Peyer's patch (tissue), 4 donors: ENCODE measurements at regions not wholly inside any gene's neighbourhood (a gene's known extent, or its start where the extent isn't known, plus 50 kb on each side); places are given as distances from the start of the nearest gene placed in this dataset.

Experiments used
- DNase-seq, 3 donors: peaks; one replicate each; pipeline ENCODE4 v3.0.0-alpha.2; 2017 to 2019
- H3K27ac ChIP-seq, 4 donors: fragments of 200-600 bp; sonication (generic); one replicate each; pipeline ENCODE4 v1.5.1; 2016 to 2019
- H3K27me3 ChIP-seq, 2 donors: fragments of 200-600 bp; sonication (generic); one replicate each; pipeline ENCODE4 v1.5.1; 2019
- H3K36me3 ChIP-seq, 3 donors: fragments of 200-600 bp; sonication (generic); one replicate each; pipeline ENCODE4 v1.5.1; 2016 to 2019
- H3K4me1 ChIP-seq, 4 donors: fragments of 200-600 bp; sonication (generic); one replicate each; pipeline ENCODE4 v1.5.1; 2016 to 2019
- H3K4me3 ChIP-seq, 4 donors: fragments of 200-600 bp; sonication (generic); 1 replicate in 3 of 4; 2 replicates in 1 of 4; pipeline ENCODE4 v1.5.1; 2016 to 2019; ENCODE audit warnings: mild to moderate bottlenecking in 1 of 4
- H3K9me3 ChIP-seq, 4 donors: fragments of 200-600 bp; sonication (generic); one replicate each; pipeline ENCODE4 v1.5.1; 2016 to 2019; ENCODE audit warnings: mild to moderate bottlenecking in 1 of 4
- CTCF ChIP-seq, 6 experiments: fragments of 450-650 bp in 4 of 6; fragments of 200-600 bp in 2 of 6; sonication (generic) in 1 of 6; IDR thresholded peaks; one replicate each; pipeline ENCODE4 v1.5.1; 2017 to 2019; ENCODE audit warnings: antibody characterized with exemption in 6 of 6, mild to moderate bottlenecking in 3 of 6, moderate library complexity in 1 of 6
- POLR2A ChIP-seq, 2 donors: fragments of 450-650 bp; IDR thresholded peaks; one replicate each; pipeline ENCODE4 v1.5.1; 2017; ENCODE audit warnings: antibody characterized with exemption in 2 of 2, mild to moderate bottlenecking in 2 of 2, moderate library complexity in 2 of 2

GRCh38 chr14:22483863-22484593 lies 105.0 kb downstream of the DAD1 start:
- no peak for TF ChIP-seq POLR2A (IDR thresholded peaks at IDR 0.05)
- no peak for TF ChIP-seq CTCF (IDR thresholded peaks at IDR 0.05)
- Histone ChIP-seq H3K27ac (peak overlapping the region in 2 of 4 donors; percentile 61 to 74), H3K36me3 (no peaks in the 10 kb centered on the region), H3K27me3 (no peaks in the 10 kb centered on the region), H3K9me3 (no peaks in the 10 kb centered on the region), H3K4me1 (no peaks in the 10 kb centered on the region), H3K4me3 (peak overlapping the region in 2 of 4 donors; percentile 1 to 23)
- peak in 2 of 3 donors; percentile 56 for DNase-seq

GRCh38 chr14:22482782-22483553 lies 106.1 kb downstream of the DAD1 start:
- Histone ChIP-seq H3K27ac (peak overlapping the region in 2 of 4 donors; percentile 61 to 74), H3K36me3 (no peaks in the 10 kb centered on the region), H3K9me3 (no peaks in the 10 kb centered on the region), H3K27me3 (no peaks in the 10 kb centered on the region), H3K4me3 (peak overlapping the region in 2 of 4 donors; percentile 1 to 4), H3K4me1 (no peaks in the 10 kb centered on the region)
- TF ChIP-seq POLR2A (IDR thresholded peaks at IDR 0.05) (no peak), CTCF (IDR thresholded peaks at IDR 0.05) (no peak)
- no peak for DNase-seq

- no peak for TF ChIP-seq POLR2A (IDR thresholded peaks at IDR 0.05)
- no peak for TF ChIP-seq CTCF (IDR thresholded peaks at IDR 0.05)
- H3K4me3 ChIP-seq, result peak overlapping the region in 1 of 4 donors; percentile 7
- no peaks in the 10 kb centered on the region for H3K36me3 ChIP-seq
- no peaks in the 10 kb centered on the region for H3K4me1 ChIP-seq
- H3K27ac ChIP-seq, result peak overlapping the region in 3 of 4 donors; percentile 30 to 74 (median 61)
- no peaks in the 10 kb centered on the region for H3K9me3 ChIP-seq
- no peaks in the 10 kb centered on the region for H3K27me3 ChIP-seq
- DNase-seq, result no peak
Observed at GRCh38 chr14:22482085-22482694, 106.8 kb downstream of the DAD1 start.

GRCh38 chr14:22481546-22481945 lies 107.5 kb downstream of the DAD1 start:
- Histone ChIP-seq H3K27me3 (no peaks in the 10 kb centered on the region), H3K27ac (peak overlapping the region in 2 of 4 donors; percentile 61 to 74), H3K4me1 (no peaks in the 10 kb centered on the region), H3K36me3 (no peaks in the 10 kb centered on the region), H3K9me3 (no peaks in the 10 kb centered on the region), H3K4me3 (no peak overlapping the region)
- DNase-seq, result no peak
- TF ChIP-seq CTCF (IDR thresholded peaks at IDR 0.05), result no peak
- no peak for TF ChIP-seq POLR2A (IDR thresholded peaks at IDR 0.05)

- TF ChIP-seq POLR2A (IDR thresholded peaks at IDR 0.05) (no peak), CTCF (IDR thresholded peaks at IDR 0.05) (no peak)
- peak overlapping the region in 2 of 4 donors; percentile 46 to 74 for H3K27ac ChIP-seq
- no peak for DNase-seq
Observed at GRCh38 chr14:22479776-22480464, 109.1 kb downstream of the DAD1 start.

More at GRCh38 chr14:22479776-22480464, 109.1 kb downstream of the DAD1 start:
- Histone ChIP-seq H3K4me3 (no peak overlapping the region), H3K27me3 (no peaks in the 10 kb centered on the region), H3K4me1 (no peaks in the 10 kb centered on the region), H3K36me3 (no peaks in the 10 kb centered on the region), H3K9me3 (no peaks in the 10 kb centered on the region)
